SKM-1 treated with dmso at 0.1 percent for 144 hours (cell line): ENCODE measurements at regions not wholly inside any gene's neighbourhood (a gene's known extent, or its start where the extent isn't known, plus 50 kb on each side); places are given as distances from the start of the nearest gene placed in this dataset.

ENCODE experiments used
- DNase-seq: peaks from one replicate; lab custom pipeline; 2025; ENCODE audit not compliant: unreplicated experiment; lab: John Stamatoyannopoulos, UW

DNA sequence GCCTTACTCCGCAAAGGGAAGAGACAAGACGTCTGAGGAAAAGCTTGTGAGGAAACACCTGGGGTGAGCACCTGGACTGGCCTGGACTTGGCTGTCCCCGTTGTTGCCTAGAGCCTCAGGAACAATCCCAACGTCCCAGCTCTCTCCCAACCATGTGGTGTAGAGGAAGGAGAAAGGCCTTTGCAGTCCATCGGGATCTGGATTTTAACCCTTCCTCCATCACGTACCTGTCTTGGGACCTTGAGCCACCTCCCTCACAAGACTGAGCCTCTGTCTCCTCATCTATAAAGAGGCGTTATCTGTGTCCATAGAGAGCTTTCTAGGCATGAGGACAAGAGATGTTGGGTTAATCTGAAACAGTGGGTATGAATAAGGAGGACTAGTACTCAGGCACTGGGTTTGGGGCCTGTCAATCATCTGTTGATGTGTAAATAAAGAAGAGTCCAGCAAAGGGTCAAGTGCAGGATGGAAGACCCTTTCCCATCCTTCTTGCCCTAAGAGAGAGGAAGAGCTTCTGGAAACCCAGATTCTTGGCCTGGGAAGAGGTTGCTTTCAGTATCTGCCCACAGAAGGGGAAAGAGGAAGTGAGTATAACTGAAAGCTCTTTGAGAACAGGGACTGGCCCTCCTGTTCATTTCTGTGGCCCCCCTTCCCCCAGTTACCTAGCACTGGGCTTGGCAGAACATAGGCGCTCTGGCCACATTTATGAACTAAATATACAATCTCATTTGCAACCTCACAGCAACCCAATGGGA is 137.1 kb downstream of the PJA1 start:
- peak; percentile 3 for DNase-seq

DNA sequence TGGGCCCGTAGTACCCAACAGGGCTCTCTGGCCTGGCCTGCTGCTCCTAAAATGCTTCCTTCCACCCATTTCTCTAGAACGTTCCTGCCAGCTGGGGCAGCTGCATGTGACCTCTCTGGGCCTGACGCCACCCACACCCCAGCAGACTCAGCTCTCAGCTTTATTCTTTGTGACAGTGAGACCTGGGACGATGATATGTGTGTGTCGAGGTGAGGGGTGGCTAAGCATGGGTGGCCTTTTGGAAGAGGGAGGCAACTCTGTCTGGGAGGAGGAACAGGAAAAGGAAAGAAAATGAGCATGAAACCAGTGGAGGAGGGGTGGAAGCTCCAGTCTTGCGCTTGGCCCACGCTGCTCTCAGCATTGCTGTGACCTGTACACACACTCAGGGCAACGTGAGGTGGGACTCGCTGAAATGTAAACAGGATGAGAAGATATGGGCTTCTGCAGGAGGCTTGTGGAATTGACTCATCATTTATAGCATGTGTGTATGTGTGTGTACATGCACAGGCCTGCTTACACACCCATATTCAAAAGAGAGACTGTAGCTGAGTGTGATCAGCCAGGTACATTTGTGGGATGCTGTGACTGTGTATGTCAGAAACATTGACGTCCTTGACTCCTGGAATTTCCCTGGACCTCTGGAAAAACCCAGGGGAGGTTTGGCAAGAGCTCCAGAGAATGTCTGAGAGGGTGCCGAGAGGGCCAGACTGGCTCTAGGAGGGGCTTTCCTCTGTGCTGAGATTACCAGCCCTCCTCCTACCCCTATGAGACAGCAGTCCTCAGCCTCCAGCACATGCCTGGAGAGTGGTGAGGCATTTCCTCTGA is 137.9 kb downstream of the PJA1 start:
- DNase-seq: no peak

GRCh38 chrX:69025802-69026301 is 139.4 kb downstream of the PJA1 start:
- DNase-seq: no peak

- DNase-seq: no peak
Observed at GRCh38 chrX:69024931-69025330, 140.3 kb downstream of the PJA1 start.

DNA sequence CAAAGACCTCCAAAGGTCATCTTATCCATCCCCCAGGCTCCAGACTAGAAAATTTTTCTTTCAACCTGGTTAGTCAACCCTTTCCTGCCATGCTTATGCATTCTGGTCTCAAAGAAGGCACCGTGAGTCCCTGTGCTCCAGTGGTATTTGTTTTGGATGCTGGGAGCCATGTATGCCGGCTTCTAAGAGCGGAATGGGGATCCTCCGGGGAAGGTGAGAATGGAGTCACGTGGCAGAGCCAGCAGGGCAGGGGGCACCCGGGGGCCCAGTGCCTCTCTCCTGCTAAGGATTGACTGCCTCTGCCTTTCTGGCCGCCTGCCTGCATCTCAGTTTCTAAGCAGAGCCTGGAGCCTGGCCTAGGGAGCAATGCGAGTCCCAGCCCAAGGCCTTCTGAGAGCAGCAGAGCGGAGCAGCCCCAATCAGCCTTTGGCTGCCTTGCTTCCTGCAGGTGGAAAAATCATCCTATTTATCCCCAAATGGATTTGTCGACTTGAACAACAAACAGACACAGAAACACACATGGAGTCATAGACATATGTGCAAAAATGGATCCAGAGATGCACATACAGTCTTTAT is 141.0 kb downstream of the PJA1 start:
- no peak for DNase-seq

GRCh38 chrX:69022430-69022829 is 142.8 kb downstream of the PJA1 start:
- no peak for DNase-seq

GRCh38 chrX:69021141-69021960 is 143.9 kb downstream of the PJA1 start:
- peak; percentile 9 for DNase-seq

DNA sequence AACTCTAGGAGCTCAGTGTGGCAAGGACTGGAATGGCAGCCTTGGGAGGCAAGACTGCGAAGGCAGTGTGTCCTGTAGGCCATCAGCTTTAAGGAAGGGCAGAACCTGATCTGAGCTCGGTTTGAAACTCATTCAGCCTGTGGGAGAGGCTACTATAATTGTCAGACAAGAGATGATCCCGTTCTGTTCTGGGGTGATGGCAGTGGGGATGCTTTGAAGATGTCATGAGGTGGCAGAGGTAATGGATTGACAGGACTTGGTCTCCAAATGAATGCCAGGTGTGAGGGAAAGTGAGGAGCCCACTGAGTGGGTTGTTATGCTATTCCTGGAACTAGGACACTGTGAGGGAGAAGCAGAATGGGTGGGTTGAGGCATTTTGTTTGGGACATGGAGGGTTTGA is 144.9 kb downstream of the PJA1 start:
- DNase-seq: no peak

GRCh38 chrX:69019073-69019890 is 146.0 kb downstream of the PJA1 start:
- DNase-seq: no peak

DNA sequence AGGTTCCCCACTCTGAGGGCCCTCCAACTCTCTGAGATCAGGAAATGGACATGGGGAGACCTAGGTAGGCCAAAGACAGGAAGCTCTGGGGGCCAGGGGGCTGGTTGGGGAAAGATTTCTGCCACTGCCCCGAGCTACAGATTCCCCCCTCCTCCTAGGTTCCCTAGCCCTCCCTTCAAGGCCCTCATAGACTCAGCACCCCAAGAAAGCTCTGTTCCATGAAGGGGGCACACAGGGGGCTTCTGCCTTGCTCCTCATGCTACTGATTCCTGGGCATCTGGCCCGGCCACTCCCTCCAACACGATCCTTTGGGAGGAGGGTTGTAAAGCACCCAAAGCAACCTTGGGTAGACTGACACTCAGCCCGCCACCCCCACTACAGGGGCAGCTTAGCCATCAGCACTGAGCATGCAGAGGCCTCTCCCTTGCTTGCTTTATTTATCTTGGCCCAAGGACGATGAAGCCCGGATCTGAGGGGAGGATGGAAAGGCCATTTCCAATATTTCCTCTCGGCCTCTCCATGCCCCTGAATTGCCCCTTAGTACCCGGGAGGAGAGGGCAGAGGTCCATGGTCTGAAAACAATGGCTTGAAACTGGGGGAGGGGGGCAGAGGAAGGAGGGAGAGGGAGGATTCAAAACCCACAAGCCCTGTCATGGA is 146.7 kb downstream of the PJA1 start:
- DNase-seq: no peak

DNA sequence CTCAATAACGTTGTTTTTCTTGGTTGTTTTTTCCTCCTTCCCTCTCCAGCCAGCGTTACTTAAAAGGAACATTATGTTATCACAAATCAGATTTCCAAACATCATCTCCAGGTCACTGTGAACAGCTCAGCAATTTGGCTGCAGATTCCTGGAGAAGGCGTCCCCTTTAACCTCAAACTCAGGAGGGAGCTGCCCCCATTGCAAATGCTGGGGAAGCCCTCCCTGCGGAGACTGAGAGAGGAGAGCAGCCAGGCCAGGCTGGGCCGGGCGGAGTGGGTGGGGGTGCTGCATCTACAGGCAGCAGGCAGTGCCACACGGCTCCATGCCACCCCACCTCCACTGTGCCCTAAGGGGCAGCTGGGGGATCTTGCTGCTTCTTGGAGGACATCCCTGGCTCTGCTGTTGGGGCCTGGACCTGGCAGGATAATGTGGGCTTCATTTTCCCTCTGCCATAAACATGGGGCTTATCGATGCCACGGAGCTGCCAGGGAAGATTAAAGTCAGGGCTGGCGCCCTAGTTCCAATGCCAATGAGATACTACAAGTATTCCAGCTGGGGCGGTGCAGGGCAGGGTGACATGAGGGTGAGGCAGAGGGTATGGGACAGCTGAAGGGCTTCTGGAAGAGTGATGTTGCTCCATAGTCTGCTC is 148.8 kb downstream of the PJA1 start:
- no peak for DNase-seq

DNA sequence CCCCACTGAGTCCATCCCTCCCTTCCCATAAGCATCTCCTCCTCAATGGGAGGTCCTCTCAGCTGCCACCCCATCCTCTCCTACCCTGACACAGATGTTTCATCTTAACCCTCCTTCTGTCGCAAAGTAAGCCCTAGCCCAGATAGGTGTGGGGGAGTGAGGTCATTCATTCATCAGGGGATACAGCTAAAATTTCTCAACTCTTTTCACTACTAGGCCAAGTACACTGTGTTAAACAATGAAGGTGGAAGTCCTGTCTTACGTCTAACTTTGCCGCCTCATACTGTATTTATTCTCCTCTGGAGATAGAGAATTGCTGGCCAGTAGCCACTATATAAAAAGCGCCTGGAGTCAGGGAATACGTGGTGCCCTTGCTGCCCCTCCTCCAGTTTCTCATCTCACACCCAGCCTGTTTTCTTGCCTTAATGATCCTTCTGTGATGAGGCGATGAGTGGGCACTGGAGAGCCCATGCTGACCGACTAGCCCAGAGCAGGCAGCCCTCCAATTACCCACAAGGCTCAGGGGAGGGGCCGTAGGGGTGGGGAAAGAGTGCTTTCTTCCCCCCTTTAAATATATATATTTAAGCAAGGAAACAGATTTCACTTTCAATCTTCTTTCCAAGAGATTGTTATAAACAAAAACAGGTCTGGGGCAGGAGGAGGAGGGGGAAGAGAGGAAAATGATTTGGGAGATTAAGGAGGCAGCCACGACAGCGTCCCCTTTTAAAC is 149.5 kb downstream of the PJA1 start:
- DNase-seq: no peak

DNA sequence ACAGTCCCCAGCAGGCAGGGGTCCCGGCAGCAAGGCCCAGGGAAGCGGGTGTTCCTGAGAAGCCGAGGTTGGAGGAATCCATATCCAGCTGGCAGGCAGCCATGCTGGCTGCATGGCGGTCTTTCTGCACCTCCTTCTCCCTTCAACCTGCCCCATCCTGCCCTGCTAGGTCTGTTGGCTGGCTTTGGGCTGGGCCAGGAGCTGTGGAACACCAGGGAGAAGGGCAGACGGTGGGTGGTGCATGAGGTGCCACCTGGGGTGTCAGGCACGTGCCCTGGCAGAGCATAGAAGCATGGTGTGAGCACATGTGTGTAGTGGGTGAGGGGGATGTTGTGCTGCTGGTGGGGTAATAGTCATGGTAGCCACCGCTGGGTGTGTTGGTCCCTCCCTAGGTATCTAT is 150.1 kb downstream of the PJA1 start:
- no peak for DNase-seq

GRCh38 chrX:69014200-69014599 is 151.1 kb downstream of the PJA1 start:
- no peak for DNase-seq

GRCh38 chrX:69010339-69010738 is 154.9 kb downstream of the PJA1 start:
- DNase-seq: no peak

GRCh38 chrX:69000877-69001276 is 164.4 kb downstream of the PJA1 start:
- DNase-seq: no peak

DNA sequence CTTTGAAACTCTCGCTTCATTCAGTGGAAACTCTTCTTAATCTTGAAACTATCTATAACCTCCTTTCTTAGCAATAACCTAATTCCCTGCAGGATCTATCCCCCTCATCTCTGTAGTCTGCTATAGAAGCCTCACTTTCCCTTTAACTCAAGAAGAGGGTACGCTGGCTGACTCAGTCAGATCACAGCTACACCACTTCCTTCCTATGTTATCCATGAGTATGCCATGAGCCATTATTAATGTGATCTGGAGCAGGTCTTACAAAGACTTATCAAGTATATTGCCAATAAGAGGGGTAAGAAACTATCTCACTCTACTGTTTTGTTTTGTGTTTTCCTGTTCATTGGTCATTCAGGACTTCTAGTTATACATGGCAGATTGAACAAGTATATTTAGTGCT is 165.3 kb downstream of the PJA1 start:
- DNase-seq: no peak

- no peak for DNase-seq
Observed at GRCh38 chrX:68999356-68999755, 165.9 kb downstream of the PJA1 start.

DNA sequence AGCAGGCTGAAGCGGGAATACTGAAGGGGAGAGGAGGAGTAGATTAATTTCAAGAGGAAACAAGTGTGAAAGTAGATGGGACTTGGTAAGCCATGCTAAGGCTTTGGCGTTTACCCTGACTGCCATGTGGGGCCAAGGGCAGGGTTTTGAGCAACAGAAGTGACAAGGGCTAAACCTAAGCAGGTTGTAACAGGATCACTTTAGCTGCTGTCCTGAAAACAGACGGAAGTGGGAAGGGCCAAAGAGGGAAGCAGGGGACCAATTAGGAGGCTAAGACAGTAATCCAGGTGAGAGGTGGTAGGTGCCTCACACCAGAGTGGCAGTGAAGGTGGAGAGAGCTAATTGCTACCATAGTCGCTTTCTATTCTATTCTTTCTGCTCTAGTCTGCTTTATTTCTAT is 166.5 kb downstream of the PJA1 start:
- DNase-seq: no peak
